Astrocyte of the spinal cord (primary cell): ENCODE measurements at regions not wholly inside any gene's neighbourhood (a gene's known extent, or its start where the extent isn't known, plus 50 kb on each side); places are given as distances from the start of the nearest gene placed in this dataset.

ENCODE experiments used
- DNase-seq: peaks from one replicate; pipeline ENCODE4 v3.0.0; 2011; ENCODE audit warnings: low read depth, low spot score
- H3K4me3 ChIP-seq: 2 replicates; pipeline ENCODE4 v1.5.1; 2011; ENCODE audit warnings: low read depth, mild to moderate bottlenecking, low read length, moderate library complexity
- in situ Hi-C: cut with HindIII; loops from 2 replicates; pipeline ENCODE4 v1.10.0; 2017; ENCODE audit warnings: low sequenced_read_pairs
- TF ChIP-seq, protein P1 (sequence below): IDR thresholded peaks from 2 replicates; pipeline ENCODE4 v1.5.1; 2012; ENCODE audit warnings: low read depth, mild to moderate bottlenecking, low read length, inconsistent platforms

DNA sequence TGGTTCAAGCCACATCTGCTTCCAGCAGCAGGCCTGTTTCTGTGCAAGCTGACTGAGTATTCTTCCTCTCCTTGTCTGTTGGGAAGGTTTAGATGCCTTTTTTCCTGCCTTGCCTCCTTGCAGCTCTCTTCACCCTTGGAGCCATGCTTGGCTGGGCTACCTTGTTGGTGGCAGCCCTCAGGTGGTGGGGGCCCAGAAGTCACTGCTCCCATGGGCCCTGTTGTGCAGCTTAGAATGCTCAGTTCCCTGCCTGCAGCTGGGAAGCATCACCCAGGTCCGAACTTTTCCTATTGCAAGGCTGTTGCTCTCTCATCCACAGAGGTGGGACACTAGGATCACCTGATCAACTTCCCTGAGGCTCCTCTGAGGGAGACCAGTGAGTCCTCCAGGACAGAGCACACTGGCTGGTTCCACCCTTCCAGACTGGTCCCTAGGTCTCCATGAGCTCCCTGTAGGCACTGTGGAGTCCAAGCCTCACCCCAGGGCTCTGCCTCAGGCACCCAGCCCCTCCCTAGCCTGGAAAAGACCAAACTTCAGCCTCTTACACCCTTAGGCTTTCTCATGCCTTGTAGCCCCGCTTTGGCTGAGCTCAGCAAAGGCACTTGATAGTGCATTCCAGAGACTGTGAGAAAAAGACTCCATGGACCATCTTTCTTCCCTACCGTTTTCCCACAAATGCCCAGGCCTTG, 219.3 kb upstream of the SH3BP4 start:
- no peak overlapping the region for H3K4me3 ChIP-seq
- no peak for DNase-seq
- TF ChIP-seq, protein P1, sequence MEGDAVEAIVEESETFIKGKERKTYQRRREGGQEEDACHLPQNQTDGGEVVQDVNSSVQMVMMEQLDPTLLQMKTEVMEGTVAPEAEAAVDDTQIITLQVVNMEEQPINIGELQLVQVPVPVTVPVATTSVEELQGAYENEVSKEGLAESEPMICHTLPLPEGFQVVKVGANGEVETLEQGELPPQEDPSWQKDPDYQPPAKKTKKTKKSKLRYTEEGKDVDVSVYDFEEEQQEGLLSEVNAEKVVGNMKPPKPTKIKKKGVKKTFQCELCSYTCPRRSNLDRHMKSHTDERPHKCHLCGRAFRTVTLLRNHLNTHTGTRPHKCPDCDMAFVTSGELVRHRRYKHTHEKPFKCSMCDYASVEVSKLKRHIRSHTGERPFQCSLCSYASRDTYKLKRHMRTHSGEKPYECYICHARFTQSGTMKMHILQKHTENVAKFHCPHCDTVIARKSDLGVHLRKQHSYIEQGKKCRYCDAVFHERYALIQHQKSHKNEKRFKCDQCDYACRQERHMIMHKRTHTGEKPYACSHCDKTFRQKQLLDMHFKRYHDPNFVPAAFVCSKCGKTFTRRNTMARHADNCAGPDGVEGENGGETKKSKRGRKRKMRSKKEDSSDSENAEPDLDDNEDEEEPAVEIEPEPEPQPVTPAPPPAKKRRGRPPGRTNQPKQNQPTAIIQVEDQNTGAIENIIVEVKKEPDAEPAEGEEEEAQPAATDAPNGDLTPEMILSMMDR = no peak
- in situ Hi-C loops = no loop called here

DNA sequence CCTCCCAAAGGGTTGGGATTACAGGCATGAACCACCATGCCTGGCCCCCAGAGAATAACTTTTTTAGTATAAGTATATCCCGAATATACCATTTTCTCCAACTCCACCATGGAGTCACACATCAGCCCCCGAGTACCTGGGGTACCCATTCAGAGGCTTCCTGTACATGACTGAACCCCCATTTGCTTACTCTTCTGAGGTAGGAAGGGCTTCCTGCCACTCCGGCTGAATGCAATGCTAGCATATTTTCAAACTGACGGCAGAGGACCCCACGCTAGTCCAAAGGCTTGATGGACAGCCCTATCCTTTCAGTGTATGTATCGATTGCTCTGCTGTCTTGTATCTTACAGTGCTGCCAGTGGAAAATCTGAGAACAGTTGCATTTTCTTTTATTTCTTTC, 220.6 kb upstream of the SH3BP4 start:
- no peak for DNase-seq
- TF ChIP-seq, protein P1 = no peak
- H3K4me3 ChIP-seq = no peak overlapping the region
- in situ Hi-C loops = no loop called here

DNA sequence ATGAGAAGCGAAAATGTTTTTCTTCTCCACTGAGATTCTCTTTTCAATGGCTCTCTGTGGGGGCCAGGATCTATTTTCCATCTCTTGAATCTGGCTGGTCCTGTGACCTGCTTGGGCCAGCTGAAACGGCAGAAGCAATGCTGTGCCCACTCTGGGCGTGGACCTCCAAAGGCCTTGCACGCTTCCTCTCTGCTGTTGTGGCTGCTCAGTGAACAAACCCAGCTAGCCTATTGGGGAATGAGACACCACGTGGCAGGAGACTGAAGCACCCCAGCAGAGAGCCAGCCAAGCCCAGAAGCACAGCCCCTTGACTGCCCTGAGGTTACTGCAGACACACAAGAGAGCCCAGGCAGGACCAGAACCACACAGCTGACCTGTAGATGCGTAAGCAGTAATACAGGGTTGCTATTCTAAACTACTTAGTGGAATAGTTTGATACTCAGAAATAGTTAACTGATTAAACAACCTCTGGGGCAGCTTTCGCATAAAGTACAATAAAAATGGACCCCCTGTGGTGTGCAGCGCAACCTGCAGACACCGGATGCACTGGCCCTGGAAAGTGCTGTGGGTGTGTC, 221.7 kb upstream of the SH3BP4 start:
- H3K4me3 ChIP-seq = no peak overlapping the region
- in situ Hi-C loops = no loop called here
- TF ChIP-seq, protein P1 = no peak
- DNase-seq = no peak

DNA sequence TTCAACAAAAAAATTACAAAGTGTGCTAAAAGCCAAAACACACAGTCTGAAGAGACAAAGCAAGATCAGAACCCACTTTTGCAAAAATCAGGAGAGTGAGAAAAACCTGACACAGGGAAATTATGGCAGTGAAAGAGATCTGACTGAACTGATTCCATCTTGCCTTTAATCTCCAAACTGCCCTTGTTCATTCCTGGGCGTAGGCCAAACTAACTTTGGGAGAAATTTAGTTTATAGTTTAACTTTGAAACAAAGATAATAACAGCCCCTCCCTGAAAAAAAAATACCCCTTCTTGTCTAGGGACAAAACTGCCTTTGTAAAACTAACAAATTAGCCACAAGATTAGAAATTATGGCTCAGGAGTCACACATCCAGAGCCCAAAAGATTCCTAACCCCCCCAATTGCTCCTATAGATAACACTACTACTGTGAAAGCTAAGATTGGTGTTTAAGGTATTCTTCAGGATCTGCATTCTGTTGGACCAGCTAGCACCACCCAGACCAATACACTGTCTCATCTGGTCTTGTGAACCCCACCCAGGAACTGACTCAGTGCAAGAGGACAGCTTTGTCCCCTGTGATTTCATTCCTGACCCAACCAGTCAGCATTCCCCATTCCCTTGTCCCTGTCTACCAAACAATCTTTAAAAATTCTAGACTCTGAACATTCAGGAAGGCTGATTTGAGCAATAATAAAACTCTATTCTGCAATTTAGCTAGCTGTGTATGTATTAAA, 226.1 kb upstream of the SH3BP4 start:
- H3K4me3 ChIP-seq = no peak overlapping the region
- no peak for DNase-seq
- TF ChIP-seq, protein P1 = no peak
- in situ Hi-C loops = no loop called here

DNA sequence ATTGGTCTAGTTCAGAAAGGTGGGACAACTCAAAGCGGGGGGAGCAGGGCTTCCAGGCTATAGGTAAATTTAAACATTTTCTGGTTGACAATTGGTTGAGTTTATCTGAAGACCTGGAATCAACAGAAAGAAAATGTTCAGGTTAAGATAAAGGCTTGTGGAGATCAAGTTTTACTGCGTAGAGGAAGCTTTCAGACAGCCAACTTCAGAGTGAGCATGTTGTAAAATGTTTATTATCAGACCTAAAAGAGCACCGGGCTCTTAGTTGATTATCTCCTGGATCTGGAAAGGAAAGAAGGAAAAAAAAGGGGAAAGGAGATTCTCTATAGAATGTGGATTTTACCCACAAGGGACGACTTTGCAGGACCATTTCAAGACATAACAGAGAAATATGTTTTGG, 227.0 kb upstream of the SH3BP4 start:
- no peak overlapping the region for H3K4me3 ChIP-seq
- no peak for DNase-seq
- in situ Hi-C loops = no loop called here
- TF ChIP-seq, protein P1 = no peak

DNA sequence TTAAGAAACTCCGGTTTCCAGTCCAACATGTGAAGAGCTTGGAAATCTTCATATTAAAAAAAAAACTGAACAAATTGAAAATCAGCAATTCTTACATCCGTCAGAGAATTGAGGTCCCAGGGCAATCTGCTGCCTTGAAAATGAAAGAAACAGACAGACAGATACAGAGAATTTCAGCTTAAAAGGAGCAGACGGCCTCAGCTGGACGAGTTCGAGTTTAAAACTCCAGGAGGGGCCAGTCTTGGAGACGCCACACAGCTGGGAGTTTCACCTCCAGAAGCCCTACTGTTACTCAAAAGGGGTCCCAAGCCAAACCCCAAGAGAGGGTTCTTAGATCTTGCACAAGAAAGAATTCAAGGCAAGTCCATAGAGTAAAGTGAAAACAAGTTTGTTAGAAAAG, 226.5 kb upstream of the ARL4C start:
- in situ Hi-C loops = no loop called here
- DNase-seq = no peak
- TF ChIP-seq, protein P1 = no peak
- no peak overlapping the region for H3K4me3 ChIP-seq
